HCT116 (cell line): ENCODE measurements at regions not wholly inside any gene's neighbourhood (a gene's known extent, or its start where the extent isn't known, plus 50 kb on each side); places are given as distances from the start of the nearest gene placed in this dataset.

Experiments
- CTCF ChIP-seq, 3 experiments: fragments of 200-600 bp in 1 of 3; sonication (generic) in 1 of 3; IDR thresholded peaks in 2 of 3; conservative IDR thresholded peaks in 1 of 3; 2 replicates each; pipeline ENCODE4 v1.5.1; 2012 to 2017; ENCODE audit warnings: low read depth in 2 of 3, low read length in 2 of 3, antibody characterized with exemption in 1 of 3, borderline replicate concordance in 1 of 3, control low read depth in 1 of 3, mild to moderate bottlenecking in 1 of 3, mixed read lengths in 1 of 3, mixed run types in 1 of 3, moderate library complexity in 1 of 3; ENCODE audit not compliant: insufficient read depth in 1 of 3
- EGR1 ChIP-seq: IDR thresholded peaks from 2 replicates; pipeline ENCODE4 v1.6.1; 2012; ENCODE audit warnings: low read depth
- EZH2 ChIP-seq: fragments of 200-600 bp; sonication (generic); IDR thresholded peaks from 2 replicates; pipeline ENCODE4 v1.6.1; 2017; ENCODE audit warnings: antibody characterized with exemption, mixed run types
- FOSL1 ChIP-seq: IDR thresholded peaks from 2 replicates; pipeline ENCODE4 v1.6.1; 2012; ENCODE audit warnings: low read depth
- POLR2A ChIP-seq: IDR thresholded peaks from 2 replicates; pipeline ENCODE4 v1.7.0; 2011; ENCODE audit warnings: borderline replicate concordance; ENCODE audit not compliant: insufficient read depth, insufficient read length; ENCODE audit errors: extremely low read depth
- REST ChIP-seq: IDR thresholded peaks from 2 replicates; pipeline ENCODE4 v1.6.1; 2012; ENCODE audit warnings: low read depth
- YY1 ChIP-seq: IDR thresholded peaks from 2 replicates; pipeline ENCODE4 v1.6.1; 2011; ENCODE audit warnings: low read length, low read depth, moderate library complexity, mild to moderate bottlenecking; ENCODE audit not compliant: insufficient replicate concordance; ENCODE audit errors: extremely low read depth
- ZNF274 ChIP-seq: fragments of 200-500 bp; sonication (Bioruptor generic); IDR thresholded peaks from 2 replicates; pipeline ENCODE4 v1.6.1; 2014; ENCODE audit warnings: mild to moderate bottlenecking, low read depth, low read length, inconsistent platforms

GRCh38 chr16:59758848-59759247 is 1024.7 kb upstream of the GOT2 start:
- TF ChIP-seq CTCF (IDR thresholded peaks at IDR 0.05 in 2 of 3, conservative IDR thresholded peaks at IDR 0.05 in 1 of 3; ENCODE audit: borderline replicate concordance in 1 of 3, insufficient read depth in 1 of 3, low read depth in 2 of 3, low read length in 2 of 3) (no peak), FOSL1 (no peak), ZNF274 (no peak), EGR1 (no peak), POLR2A (no peak), REST (no peak), YY1 (no peak), EZH2 (no peak)
